Muscle of arm (tissue), 1 donor: ENCODE measurements at regions not wholly inside any gene's neighbourhood (a gene's known extent, or its start where the extent isn't known, plus 50 kb on each side); places are given as distances from the start of the nearest gene placed in this dataset.

Experiments
- DNase-seq: peaks from one replicate; pipeline ENCODE4 v3.0.0-alpha.2; 2013

- no peak for DNase-seq
These were observed 237.9 kb downstream of the SNCA start for GRCh38 chr4:89599026-89599425.

- no peak for DNase-seq
These were observed 238.4 kb downstream of the SNCA start for GRCh38 chr4:89598602-89599001.

GRCh38 chr4:89595125-89595789 is 241.7 kb downstream of the SNCA start:
- DNase-seq, result no peak

GRCh38 chr4:89590128-89590527 is 246.8 kb downstream of the SNCA start:
- no peak for DNase-seq

GRCh38 chr4:89588421-89588820 is 248.5 kb downstream of the SNCA start:
- DNase-seq, result no peak

GRCh38 chr4:89587364-89587763 is 249.6 kb downstream of the SNCA start:
- no peak for DNase-seq

- DNase-seq, result no peak
These were observed 250.1 kb downstream of the SNCA start for GRCh38 chr4:89586864-89587263.

- DNase-seq, result no peak
These were observed 250.6 kb downstream of the SNCA start for GRCh38 chr4:89586318-89586717.

- DNase-seq, result no peak
These were observed 254.0 kb downstream of the SNCA start for GRCh38 chr4:89582756-89583505.

- DNase-seq, result no peak
These were observed 257.2 kb downstream of the SNCA start for GRCh38 chr4:89579771-89580170.

- DNase-seq, result no peak
These were observed 260.7 kb downstream of the SNCA start for GRCh38 chr4:89576246-89576645.

GRCh38 chr4:89575840-89576239 is 261.1 kb downstream of the SNCA start:
- DNase-seq, result no peak

- DNase-seq, result no peak
These were observed 262.8 kb downstream of the SNCA start for GRCh38 chr4:89574176-89574575.

- DNase-seq, result no peak
These were observed 263.3 kb downstream of the SNCA start for GRCh38 chr4:89573656-89574055.

GRCh38 chr4:89572224-89572858 is 264.6 kb downstream of the SNCA start:
- peak; percentile 12 for DNase-seq

GRCh38 chr4:89570931-89571330 is 263.3 kb upstream of the GPRIN3 start:
- DNase-seq, result no peak

- DNase-seq, result no peak
These were observed 260.3 kb upstream of the GPRIN3 start for GRCh38 chr4:89567936-89568335.

- DNase-seq, result no peak
These were observed 255.8 kb upstream of the GPRIN3 start for GRCh38 chr4:89563431-89563830.

- DNase-seq, result no peak
These were observed 255.1 kb upstream of the GPRIN3 start for GRCh38 chr4:89562746-89563145.

GRCh38 chr4:89561048-89561447 is 253.4 kb upstream of the GPRIN3 start:
- no peak for DNase-seq

- no peak for DNase-seq
These were observed 250.5 kb upstream of the GPRIN3 start for GRCh38 chr4:89558147-89558546.

GRCh38 chr4:89556601-89557305 is 249.2 kb upstream of the GPRIN3 start:
- no peak for DNase-seq

GRCh38 chr4:89551191-89551590 is 243.6 kb upstream of the GPRIN3 start:
- no peak for DNase-seq
